HG03280 (cell line): ENCODE measurements at regions not wholly inside any gene's neighbourhood (a gene's known extent, or its start where the extent isn't known, plus 50 kb on each side); places are given as distances from the start of the nearest gene placed in this dataset.

Experiments used
- ATAC-seq: cut with Tn5 transposase; IDR thresholded peaks from one replicate; pipeline ENCODE4 v1.9.1; 2021; ENCODE audit warnings: mild to moderate bottlenecking, moderate library complexity; ENCODE audit not compliant: unreplicated experiment

- ATAC-seq = no peak
Measured at GRCh38 chr6:23278180-23278532, 708.8 kb downstream of the HDGFL1 start.

DNA sequence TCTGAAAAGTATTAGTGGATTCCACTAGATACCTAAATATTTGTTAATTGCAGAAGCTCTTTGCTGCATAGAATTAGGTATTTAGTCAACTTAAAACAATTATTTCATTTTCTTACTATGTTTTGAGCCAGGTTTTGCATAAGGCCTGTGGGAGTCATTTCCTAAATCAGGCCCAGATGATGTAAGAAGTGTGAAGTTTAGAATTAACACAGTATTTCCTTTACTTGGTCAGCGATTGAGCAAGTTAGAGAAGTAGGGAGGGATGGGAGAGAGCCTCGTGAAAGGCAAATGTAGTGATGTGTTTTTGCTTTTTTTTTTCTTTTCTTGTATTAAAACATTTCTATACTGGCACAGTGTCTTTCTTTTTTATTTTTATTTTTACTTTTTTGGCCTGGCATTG, 711.1 kb downstream of the HDGFL1 start:
- no peak for ATAC-seq

DNA sequence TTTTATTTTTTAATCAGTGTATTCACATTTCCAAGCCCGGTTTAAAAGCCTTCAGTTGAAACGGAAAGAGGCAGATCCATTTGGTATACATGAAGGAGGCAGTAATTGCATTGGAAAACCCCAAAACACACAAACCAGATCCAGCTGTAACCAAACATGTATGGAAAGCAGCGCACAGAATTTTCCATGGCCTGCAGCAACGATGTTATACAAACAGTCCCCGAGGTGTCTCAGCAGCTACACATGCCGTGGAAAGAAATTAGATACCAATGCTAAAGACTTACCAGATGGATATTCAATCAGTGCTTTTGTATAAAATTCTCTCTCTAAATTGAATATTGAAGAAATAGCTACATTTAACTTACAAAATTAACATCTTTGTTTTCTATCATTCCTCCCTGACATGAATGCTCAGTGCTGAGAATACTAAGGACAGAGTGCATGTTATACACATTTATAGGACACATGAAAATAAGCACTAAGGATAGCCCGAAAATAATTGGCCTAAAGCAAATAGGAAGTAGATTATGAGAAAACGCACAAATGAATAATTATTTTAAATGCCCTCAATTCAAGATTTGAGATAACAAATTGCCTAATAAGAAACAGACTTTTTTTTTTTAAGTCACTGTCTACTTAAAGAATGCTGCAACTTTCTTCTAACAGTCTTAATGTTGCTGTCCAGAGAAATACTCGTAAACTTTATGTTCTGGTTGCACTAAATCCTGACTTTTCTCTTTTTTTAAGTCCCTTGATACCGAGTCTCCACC, 713.1 kb downstream of the HDGFL1 start:
- no peak for ATAC-seq

DNA sequence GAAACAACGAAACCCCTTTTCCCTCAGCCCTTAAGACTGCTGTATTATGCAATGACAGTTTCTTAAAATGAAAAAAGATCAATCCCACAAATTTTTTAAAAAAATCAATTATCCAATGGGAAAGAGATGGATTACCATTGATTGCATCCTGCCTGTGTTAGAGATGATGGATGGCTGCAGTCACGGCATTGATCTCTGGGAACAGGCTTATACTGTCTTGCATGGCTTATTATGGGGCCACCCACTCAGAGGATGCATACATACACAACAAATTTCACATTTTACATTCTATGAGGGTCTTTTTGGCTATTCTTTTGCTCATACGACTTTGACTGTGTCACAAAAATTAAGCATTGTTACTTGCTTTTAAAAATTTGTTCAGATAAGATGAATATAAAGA, 724.3 kb downstream of the HDGFL1 start:
- ATAC-seq = no peak

DNA sequence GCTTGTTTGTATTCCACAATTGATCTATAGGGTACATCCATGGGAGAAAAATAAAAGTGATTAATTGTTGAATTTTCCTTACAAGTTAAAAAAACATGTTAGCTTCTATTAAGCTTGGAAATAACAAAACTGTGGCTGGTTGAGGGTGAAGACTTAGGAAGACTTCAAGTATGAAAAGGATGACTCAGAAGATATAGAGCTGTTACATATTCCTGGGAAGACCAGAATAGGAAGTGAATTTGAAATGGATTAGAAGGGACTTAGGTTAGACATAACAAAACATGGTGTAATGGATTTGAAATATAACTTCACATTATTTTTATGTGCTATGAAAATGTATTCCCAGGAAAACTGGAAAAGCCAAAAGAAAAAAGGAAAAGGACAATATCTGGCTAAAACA, 732.2 kb downstream of the HDGFL1 start:
- no peak for ATAC-seq

GRCh38 chr6:23302514-23302913, 733.1 kb downstream of the HDGFL1 start:
- no peak for ATAC-seq

- no peak for ATAC-seq
Measured at GRCh38 chr6:23305325-23305943, 736.1 kb downstream of the HDGFL1 start.

DNA sequence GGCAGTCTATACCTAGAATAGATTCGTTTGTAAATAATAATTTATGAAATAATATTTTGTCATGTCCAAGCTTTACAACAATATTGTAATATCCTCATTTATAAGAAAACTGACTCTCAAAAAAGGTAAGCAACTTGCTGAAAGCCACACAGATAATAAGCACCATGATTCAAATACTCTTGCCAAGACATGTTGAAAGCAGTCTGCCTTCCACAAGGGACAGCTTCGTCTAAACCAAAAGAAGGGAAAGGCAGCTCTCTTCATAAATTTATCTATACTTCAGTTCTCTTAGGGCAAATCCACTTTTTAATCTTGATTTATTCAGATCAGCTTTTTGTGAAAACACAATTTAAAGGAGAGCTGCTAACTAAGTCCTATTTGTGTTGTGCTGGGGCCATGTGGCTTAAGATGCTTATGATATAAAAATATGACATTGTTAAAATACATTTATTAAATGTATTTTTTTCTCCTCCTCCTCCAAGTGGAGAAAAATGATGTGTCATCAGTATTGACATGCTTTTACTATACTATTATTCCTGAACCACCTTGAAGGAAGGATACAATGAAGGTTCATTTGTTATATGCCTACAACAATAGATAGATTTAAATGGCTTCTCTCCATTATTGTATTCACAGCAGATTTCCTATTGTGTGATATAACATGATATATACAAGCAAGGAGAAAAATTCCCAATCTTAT, 737.0 kb downstream of the HDGFL1 start:
- no peak for ATAC-seq

- ATAC-seq = no peak
Measured at GRCh38 chr6:23307516-23307915, 738.1 kb downstream of the HDGFL1 start.

- ATAC-seq = no peak
Measured at GRCh38 chr6:23308166-23308565, 738.8 kb downstream of the HDGFL1 start.

GRCh38 chr6:23311211-23311610, 741.8 kb downstream of the HDGFL1 start:
- ATAC-seq = no peak

DNA sequence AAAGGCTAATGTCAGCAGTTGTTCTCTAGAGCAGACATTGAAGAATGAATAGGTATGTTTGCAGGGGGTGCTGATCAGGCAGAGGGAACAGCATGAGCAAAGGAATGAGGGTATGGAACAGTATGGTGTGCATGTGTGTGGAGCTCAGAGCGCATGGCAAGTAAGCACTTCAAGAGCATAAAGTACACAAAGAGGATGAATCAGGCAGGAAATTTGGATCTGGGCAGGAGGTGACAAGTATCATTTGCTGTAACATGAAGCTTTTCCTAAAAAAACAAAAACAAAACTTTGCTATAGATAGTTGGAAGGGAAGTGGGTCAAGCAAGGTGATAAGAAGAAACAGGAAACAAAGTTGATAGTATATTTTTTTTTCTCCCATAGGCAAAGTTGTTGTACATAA, 746.8 kb downstream of the HDGFL1 start:
- ATAC-seq = no peak

- no peak for ATAC-seq
Measured at GRCh38 chr6:23316931-23317330, 747.6 kb downstream of the HDGFL1 start.

- ATAC-seq = no peak
Measured at GRCh38 chr6:23319582-23319981, 750.2 kb downstream of the HDGFL1 start.

GRCh38 chr6:23320471-23321015, 751.2 kb downstream of the HDGFL1 start:
- ATAC-seq = no peak

- no peak for ATAC-seq
Measured at GRCh38 chr6:23323897-23324296, 754.5 kb downstream of the HDGFL1 start.

DNA sequence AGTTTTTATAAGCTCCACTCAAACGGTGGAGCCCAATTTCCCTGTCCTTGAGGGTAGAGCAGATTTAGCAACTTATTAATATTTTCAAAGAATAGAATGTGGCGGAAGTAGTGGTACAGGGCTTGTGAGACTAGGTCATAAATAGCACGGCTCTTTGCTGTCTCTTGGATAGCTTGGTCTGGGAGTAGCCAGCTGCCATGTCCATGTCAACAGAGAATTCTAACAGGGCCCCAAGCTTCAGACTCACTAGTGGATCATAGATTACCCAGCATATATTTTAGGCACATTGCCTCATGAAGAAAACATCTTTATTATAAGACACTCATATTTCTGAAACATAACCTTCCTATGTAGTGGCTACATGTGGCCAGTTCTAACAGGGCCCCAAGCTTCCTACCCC, 755.7 kb downstream of the HDGFL1 start:
- ATAC-seq = no peak

DNA sequence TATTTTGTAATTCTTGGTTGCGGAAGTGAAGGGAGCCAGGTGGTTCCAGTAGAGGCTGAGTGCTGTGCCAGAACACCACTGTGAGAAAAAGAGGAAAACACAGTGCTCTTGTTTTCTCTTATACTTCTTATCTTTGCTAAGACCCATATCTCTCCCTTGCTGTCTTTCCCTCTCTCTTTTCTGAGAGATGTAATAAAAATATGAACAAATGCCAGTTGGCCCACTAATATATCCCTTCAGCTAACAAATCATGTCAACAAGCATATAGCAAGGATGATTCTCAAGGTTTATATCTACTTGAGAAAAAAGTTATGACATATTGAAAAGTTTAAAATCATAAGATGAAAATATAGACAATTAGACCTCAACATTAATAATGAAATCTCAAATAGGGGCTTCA, 758.3 kb downstream of the HDGFL1 start:
- ATAC-seq = no peak

DNA sequence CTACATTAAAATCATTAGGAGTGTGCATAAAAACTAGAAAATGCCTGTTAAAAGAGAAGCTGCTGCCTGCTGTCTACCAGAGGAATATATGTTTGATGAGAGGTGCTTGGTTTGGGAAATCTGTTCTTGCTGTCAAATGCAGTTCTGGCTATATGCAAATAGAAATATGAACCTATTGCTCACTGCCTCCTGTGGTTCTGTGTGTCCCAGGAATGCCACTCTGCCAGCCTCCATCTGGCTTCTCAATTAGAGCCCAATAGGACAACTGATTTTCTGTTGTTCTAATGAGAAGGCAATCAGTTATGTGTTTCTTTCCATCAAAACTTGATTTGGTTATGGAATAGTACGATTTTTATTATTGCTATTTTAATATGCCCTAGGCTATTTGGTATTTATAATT, 759.7 kb downstream of the HDGFL1 start:
- no peak for ATAC-seq

- no peak for ATAC-seq
Measured at GRCh38 chr6:23330632-23331031, 761.3 kb downstream of the HDGFL1 start.

- no peak for ATAC-seq
Measured at GRCh38 chr6:23334360-23334759, 765.0 kb downstream of the HDGFL1 start.

DNA sequence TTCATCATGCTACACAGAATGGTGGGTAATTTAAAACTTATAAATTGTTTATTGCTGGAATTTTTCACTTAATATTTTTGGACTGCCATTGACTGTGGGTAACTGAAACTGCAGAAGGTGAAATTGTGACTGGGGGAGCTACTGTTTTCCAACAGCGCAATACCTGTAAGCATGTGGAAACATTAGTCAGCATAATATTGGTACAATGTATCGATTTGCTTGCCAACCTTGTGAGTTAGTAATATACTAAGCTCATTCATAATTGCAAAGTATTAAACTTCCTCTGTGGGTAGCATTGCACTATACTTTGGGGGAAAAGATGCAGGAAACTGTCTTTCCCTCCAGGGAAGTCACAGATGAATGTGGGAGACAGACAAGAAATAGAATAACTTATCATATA, 766.5 kb downstream of the HDGFL1 start:
- no peak for ATAC-seq
